HG02943 (cell line): ENCODE measurements at regions not wholly inside any gene's neighbourhood (a gene's known extent, or its start where the extent isn't known, plus 50 kb on each side); places are given as distances from the start of the nearest gene placed in this dataset.

ENCODE experiments used
- ATAC-seq: cut with Tn5 transposase; IDR thresholded peaks from one replicate; pipeline ENCODE4 v1.9.1; 2021; ENCODE audit warnings: mild to moderate bottlenecking, low read depth, moderate library complexity; ENCODE audit not compliant: unreplicated experiment

DNA sequence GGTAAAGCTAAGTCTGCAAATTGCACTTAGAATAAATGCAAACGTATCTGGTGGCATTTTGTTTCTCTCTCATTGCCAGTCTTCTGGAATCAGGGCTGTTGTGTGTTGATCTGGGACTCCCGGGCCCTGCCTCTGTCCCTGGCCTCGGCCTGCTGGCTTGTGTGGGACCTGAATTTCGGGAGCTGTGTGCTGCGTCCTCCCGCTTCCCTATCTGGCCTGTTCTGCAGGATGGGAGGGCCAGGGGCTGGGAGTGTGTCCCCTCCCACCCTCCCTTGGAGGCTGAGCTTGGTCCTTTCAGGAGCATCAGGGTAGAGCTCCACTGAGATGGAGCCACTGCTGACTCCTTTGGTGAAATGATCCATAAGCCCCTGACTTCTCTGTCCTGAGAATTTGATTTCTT lies 118.5 kb downstream of the ACKR3 start:
- no peak for ATAC-seq

DNA sequence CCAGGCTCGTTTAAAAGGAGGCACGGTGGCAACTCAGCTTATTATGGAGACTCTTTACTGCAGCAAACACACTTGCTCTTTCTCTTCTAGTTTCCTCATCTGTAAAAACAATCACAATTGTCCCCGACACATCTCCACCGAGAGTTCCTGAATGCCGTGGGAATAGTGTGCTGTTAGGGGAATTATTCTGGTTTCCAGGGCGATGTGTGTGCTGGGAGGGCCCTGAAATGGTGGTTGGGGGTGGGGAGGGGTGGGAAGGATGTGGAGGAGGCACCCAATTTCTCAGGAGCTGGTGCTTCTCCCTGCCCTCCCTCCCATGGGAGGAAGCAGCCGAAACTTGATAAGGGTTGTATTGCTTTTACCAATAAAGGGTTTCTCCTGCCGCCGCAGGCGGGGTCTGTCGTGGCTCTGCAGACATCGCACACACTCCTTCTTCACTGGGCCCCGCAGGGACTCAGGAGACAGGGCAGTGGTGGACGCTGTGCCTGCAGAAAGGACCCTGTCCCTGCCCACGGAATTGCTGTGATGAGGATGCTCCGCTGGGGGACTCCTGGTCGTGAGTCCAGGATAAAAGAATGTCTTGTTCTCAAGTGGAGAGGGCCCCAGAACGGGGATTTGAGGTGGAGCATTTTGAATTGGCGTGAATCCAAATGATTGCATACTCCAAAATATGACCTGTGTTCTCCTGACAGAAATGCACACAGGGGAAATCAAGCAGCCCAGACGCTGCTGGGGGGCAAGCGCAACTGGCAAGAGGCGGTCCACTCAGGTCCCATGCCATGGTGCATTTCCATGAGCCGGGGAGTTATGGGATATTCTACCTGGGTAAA lies 119.2 kb downstream of the ACKR3 start:
- no peak for ATAC-seq

GRCh38 chr2:236689393-236689700 lies 119.7 kb downstream of the ACKR3 start:
- ATAC-seq, result no peak

DNA sequence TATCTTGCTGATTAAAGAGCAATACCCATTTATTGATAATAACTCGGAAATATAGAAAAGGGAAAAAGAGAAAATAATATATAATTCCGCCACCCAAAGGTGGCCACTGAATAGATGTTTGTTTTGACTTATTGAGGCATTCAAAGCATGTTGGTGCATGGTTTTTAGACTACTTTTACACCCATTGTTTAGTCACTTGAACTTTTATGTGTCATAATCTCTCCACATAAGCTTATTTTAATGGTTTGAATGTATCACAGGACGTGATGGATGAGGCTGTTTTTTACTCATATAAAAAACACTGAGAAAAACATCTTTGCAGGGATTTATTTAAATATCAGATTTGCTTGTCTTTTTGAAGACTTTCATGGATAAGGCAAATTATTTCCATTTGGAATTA lies 120.4 kb downstream of the ACKR3 start:
- no peak for ATAC-seq

DNA sequence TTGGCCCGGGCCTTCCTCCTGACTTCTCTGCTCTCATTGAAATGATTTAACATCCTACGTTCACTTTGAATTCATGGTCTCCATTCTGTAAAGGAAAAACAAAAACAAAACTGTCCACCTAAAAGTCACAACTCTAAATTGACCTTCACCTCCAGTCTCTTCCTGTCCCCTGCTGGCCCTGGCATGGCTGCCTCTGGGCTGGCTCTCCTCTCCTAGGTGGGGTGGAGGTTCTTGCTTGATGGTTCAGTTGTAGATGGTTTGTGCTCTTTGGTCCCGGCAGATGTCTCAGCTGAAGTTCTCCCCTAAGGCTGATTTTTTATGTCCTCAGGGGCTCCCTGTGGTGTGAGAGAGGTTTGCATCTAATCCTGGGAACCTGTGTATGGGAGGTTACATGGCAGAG lies 121.1 kb downstream of the ACKR3 start:
- ATAC-seq, result no peak

DNA sequence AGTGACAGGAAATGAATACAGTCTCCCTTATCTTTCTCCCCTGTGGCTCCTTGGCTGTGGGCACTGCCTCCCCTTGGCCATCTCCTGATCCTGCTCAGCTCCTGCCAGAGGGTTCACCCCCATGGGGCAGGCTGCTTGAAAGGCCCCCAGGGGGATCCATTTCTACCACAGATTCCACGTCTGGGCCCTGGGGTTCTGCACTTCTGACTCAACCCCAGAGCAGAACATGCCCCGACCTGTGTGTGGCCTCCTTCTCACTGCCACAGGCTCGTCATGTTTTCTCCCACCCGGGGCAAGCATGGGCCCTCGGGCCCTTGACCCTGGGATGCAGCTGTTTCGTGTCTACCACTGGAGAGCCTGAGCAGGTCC lies 122.2 kb downstream of the ACKR3 start:
- ATAC-seq, result no peak

- ATAC-seq, result no peak
Observed at GRCh38 chr2:236692937-236693336, 123.3 kb downstream of the ACKR3 start.

GRCh38 chr2:236693531-236693930 lies 123.9 kb downstream of the ACKR3 start:
- ATAC-seq, result no peak

DNA sequence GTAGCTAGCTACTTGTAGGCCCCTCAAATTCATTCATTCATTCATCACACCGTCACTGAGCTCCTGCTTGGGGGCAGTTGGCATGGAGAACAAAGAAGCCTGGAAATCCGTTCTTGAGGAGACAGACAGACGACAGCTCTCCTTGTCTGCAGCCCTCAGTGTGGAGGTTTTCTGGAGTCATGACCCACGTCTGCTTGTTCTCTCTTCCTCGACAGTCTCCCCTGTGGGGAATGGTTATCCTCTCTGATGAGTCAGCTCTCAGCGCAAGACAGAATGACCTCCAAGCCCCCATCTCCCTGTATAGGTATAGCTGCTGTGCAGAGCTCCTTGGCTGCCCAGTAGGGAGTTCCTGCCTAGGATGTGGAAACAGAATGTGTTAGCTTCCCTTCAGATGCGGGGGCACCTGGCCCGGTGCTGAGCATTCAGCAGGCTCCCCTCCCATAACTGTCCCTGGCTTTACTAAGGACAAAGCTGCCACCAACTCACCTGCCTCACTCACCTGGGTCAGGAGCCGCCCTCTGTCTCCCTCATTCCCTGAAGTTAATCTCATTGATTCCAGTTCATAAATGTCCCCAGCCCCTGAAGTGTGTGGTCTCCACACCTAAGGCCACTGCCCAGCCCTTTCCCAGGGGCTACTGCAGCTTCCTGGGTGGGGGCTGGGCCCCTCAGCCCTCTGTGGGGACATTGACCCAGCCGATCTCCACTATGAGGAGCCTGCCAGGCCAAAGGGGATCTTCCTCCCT lies 124.7 kb downstream of the ACKR3 start:
- no peak for ATAC-seq

DNA sequence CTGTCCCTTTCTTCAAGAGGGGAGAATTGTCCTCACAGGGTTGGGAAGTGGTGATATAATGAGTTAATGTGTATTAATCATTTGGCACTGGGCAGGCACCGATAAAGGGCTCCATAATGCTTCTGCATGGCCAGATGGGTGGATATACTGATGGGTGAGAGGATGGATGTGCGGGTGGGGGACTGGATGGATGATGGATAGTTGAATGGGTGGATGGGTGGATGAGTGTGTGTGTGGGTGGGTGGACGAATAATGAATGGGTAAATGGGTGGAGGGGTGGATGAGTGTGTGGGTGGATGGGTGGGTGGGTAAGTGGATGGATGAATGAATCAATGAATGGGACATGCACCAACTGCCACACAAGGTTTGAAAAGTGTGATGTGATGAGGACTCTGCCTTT lies 127.2 kb downstream of the ACKR3 start:
- ATAC-seq, result no peak

DNA sequence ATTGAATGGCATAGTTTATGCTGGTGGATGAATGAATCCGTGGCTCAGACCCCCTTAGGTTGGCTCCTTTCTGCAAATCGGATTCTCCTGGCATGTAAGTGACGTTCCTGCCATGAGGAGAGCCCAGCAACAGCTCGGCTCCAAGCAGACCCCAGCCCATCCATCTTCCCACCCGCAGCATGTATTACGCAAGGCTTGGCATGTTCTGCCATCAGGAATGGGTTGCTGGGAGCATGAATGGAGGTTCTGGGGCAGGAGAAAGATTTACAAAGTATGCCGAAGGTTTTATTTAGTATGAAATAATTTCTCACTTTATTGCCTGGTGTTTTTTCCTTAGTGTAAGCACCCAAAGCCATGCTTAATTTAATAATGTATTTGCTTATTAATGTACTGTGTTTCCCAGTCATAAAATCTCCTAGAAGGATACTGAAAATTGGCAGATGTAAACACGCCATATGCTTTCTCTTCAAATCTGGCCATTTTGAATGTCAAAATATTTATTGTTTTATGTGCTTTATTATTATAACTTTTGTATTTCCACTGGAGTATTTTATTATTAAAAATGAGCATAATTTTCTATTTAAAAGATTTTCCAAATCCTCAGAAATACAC lies 128.5 kb downstream of the ACKR3 start:
- no peak for ATAC-seq

GRCh38 chr2:236700703-236701102 lies 131.1 kb downstream of the ACKR3 start:
- ATAC-seq, result no peak

- no peak for ATAC-seq
Observed at GRCh38 chr2:236702657-236703372, 133.2 kb downstream of the ACKR3 start.

DNA sequence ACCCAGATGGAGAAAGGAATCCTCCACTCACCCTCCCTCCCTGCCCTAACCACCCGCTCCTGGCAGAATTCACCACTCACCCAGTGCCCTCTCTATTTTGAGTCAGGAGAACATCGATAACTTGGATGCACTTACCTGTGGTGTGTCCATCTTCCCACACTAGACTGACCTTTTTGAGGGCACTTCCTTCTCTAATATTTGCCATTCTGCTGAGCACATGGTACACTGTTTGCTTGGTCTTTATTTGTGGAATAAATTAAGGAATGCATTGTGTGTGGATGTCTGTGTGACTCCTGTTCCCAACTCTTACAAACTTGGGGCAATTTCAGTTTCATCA lies 133.7 kb downstream of the ACKR3 start:
- ATAC-seq, result no peak

DNA sequence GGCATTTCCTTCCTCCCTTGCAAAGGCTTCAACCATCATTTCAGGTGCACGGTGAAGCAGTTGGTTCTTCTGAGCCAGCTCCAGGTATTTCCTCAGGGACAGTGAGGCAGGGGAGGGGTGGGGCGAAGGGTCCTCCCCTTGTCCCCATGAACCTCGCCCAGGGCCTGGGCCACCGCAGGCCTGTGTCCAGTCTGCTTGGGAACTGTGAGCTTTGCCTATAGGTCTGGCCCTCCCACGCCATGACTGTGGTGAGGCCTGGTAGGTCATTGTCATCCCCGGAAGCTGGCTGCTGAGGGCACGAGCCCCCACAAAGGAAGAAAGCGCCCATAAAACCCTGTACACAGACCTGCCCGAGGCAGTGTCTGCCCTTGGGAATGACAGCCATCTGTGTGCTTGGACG lies 134.3 kb downstream of the ACKR3 start:
- no peak for ATAC-seq

- no peak for ATAC-seq
Observed at GRCh38 chr2:236704887-236705286, 135.3 kb downstream of the ACKR3 start.

DNA sequence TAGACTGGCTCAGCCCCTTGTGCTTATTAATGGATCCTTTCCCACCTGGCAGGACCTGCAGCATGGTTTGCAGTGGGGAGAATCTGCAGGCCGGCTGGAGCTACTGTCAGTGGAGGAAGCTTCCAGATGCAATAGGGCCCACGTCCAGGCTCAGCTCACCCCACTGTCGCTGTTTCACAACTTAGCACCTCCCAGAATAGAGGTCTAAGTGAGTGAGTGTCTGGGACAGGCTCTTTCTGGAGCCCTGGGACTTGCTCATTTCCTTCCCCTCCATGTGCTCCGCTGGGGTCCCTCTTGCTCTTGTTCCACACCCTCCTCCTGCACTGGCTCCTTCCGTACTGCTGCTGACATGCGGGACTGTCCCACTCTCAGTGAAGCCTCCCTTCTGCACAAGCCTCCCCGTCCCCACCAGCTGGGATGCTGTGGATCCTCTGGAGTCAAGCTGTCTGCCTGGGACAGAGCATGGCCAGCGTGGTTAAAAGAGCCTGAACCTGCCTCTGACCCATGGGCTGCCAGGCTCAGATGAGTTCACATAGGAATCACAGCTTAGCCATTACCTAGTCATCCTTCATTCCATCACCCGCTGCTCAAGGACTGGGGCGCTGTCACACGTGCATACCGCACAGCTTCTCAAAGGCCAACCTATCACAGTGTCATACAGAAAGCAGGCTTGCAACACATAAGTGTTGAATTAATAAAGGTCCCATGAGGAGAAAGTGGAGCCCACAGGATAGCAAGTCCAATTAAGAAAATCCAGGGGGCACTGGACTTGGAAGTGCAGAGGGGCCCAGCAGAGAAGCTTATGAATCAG lies 135.9 kb downstream of the ACKR3 start:
- ATAC-seq, result no peak

GRCh38 chr2:236706288-236706687 lies 136.7 kb downstream of the ACKR3 start:
- ATAC-seq, result no peak

- no peak for ATAC-seq
Observed at GRCh38 chr2:236706803-236707202, 137.2 kb downstream of the ACKR3 start.

DNA sequence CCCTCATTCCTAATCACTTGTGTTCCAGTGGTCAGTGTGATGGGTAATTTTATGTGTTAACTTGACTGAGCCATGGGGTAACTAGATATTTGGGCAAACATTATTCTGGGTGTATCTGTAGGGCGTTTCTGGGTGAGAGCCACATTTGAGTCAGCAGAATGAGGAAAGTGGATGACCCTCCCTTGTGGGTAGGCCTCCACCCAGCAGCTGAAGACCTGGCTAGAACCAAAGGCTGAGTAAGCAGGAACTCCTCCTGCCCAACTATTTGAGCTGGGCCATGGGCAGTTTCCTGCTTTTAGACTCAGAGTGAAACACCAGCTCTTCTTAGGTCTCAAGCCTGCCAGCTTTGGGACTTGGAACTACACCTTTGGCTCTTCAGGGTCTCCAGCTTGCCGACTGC lies 141.8 kb downstream of the ACKR3 start:
- no peak for ATAC-seq

GRCh38 chr2:236712304-236712703 lies 142.7 kb downstream of the ACKR3 start:
- ATAC-seq, result no peak
